GM18526 (cell line): ENCODE measurements at regions not wholly inside any gene's neighbourhood (a gene's known extent, or its start where the extent isn't known, plus 50 kb on each side); places are given as distances from the start of the nearest gene placed in this dataset.

ENCODE experiments used
- POLR2A ChIP-seq: IDR thresholded peaks from 3 replicates; pipeline ENCODE4 v1.6.1; 2011; ENCODE audit not compliant: insufficient read length; ENCODE audit errors: extremely low read depth

DNA sequence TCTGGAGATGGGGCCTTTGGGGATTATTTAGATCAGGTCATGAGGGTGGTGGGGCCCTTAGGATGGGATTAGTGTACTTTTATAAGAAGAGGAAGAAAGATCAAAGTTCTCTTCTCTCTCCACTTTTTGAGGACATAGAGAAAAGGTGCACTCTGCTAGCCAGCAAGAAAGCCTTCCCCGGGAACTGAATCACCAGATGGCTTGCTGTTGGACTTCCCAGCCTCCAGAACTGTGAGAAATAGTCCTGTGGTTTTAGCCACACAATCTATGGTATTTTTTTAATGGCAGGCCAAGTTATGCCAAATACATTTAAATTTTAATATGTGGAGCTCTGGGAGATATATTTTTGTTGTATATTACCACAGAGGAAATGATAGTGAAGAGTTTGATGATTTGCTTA, 385.8 kb downstream of the KLF12 start:
- TF ChIP-seq POLR2A = no peak

GRCh38 chr13:73745190-73745589, 389.0 kb downstream of the KLF12 start:
- TF ChIP-seq POLR2A = no peak

- no peak for TF ChIP-seq POLR2A
These were observed 391.2 kb downstream of the KLF12 start for GRCh38 chr13:73742982-73743381.

- TF ChIP-seq POLR2A = no peak
These were observed 392.5 kb downstream of the KLF12 start for GRCh38 chr13:73741742-73742141.

DNA sequence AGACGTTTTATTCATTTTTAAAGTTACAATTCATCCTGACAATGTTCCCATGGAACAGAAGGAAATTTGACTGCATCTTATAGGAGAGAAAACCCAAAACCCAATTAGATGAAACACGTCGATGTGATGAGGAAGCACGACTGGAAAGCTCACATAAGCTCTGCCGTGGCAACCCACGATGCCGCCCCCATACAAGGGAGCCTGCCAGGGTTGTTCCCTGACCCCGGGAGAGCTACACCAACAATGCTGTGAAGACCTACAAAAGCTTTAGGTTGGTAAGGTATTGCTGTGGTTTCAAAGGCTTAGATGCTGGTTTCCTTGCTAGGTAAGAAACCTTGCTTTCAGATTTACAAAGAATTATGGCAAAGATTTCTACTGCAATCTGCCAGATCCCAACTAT, 393.1 kb downstream of the KLF12 start:
- no peak for TF ChIP-seq POLR2A

GRCh38 chr13:73740666-73741065, 393.5 kb downstream of the KLF12 start:
- no peak for TF ChIP-seq POLR2A

- no peak for TF ChIP-seq POLR2A
These were observed 394.8 kb downstream of the KLF12 start for GRCh38 chr13:73739394-73739793.

DNA sequence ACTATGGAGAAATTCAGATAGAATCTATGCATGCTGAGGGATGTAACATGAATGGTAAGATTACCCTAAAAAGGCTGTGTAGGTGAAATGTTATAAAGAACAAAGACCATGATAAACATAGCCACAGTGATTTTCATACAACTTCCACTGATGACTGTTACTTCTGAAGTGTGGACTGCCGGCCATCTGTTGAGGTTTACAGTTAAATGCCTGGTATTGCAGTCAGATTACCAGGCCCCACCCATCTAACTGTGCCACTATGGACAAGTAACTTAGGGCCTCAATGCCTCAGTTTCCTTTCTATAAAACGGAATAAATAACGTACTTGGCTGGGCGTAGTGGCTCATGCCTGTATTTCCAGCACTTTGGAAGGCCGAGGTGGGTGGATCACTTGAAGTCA, 395.6 kb downstream of the KLF12 start:
- TF ChIP-seq POLR2A = no peak

DNA sequence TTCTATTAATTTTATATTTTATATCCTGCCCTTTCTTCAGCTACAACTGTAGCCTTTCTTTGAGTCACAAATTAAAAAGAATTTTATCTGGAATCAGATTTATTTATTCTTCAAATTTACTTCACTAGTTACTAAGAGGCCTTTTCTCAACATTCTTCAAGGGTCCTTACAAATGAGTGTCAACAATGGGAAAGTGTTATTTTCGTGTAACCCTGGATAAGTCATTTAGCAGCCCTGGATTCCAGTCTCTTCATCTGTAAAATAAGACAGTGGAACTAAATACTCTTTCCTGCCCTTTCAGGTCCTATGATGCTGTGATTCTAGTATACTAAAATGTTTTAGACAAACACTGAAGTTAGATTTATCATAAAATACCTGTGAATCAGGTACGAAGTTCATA, 397.0 kb downstream of the KLF12 start:
- no peak for TF ChIP-seq POLR2A

DNA sequence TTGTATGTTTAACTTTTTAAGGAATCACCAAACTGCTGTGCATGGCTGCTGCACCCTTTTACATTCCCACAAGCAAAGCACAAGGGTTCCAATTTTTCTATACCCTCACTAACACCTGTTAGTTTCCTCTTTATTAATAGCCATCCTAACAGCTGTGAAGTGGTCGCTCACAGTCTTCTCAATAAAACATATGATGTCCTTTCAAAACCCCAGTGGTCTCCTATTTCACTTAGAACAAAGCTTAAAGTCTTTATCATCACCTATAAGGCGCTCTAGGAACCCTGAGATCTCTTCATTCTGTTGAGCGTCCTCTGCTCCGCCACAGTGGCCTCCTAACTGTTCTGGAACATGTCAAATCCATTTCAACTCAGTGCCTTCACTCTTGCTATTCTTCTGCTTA, 400.5 kb downstream of the KLF12 start:
- TF ChIP-seq POLR2A = no peak

- TF ChIP-seq POLR2A = no peak
These were observed 401.9 kb downstream of the KLF12 start for GRCh38 chr13:73732350-73732749.

DNA sequence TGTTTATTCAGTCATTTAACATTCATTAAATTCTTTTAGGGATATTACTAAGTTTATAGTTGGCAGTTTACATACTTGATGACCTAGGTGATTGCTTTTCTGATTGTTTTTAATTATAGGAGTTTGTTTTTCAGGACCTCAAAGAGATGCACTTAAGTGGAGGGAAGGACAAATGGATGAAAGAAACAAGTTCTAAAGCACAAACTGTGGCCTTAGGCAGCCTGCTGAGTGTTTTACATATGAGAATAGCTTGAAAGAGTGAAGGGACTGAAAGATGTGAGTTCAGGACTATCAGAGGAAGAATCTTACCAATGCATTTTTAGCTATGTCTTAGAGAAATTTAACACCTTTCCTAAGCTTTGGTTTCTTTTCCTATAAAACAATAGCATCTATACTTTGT, 402.6 kb downstream of the KLF12 start:
- TF ChIP-seq POLR2A = no peak

DNA sequence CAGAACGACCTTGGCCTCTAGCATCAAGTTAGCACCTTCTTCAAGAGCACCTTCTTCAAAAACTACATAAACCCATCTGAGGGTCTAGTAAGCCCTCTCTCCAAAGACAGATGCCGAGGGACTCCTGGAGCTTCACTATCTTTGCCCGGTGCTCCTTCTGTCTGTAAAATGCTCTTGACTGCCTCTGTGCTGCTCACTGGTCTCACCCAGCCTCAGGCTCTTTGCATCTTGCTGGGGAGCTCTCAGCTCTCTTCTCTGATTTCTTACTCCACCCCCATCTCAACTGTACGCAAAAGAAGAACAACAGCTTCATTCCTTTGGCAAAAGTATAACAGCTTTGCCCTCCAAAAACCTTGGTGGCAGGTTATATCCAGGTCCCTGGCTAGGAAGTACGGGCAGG, 404.2 kb downstream of the KLF12 start:
- TF ChIP-seq POLR2A = no peak

GRCh38 chr13:73729046-73729445, 405.2 kb downstream of the KLF12 start:
- no peak for TF ChIP-seq POLR2A

GRCh38 chr13:73722120-73722519, 412.1 kb downstream of the KLF12 start:
- no peak for TF ChIP-seq POLR2A

GRCh38 chr13:73721571-73721970, 412.6 kb downstream of the KLF12 start:
- TF ChIP-seq POLR2A = no peak

GRCh38 chr13:73720216-73720840, 413.9 kb downstream of the KLF12 start:
- TF ChIP-seq POLR2A = no peak
